ENCODE measurements at regions not wholly inside any gene's neighbourhood (a gene's known extent, or its start where the extent isn't known, plus 50 kb on each side); places are given as distances from the start of the nearest gene placed in this dataset.

DNA sequence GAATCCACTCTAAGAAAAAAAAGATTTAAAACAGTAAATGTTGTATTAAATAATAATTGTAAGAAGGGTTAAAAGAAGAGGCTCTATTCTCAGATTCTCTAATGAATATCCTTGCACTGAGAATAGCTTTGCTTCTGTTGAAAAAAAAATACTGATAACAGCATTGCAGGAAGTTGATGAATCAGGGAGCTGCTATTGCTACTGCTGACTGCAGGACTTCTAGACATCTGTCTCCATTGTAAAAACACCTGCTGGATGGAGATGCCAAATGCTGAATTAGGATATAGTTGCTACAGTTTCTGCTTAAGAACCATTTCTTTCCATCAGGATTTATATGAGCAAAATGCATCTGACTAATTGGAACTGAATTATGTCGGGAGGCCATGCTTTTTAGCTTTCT, 50.3 kb upstream of the ANP32D start:
- no peaks in the 10 kb centered on the region for H3K27me3 ChIP-seq (replicated peaks; ENCODE audit: insufficient read depth)
- no peak overlapping the region for H3K27ac ChIP-seq
- DNase-seq (ENCODE audit: low spot score), result no peak
- ATAC-seq (ENCODE audit: insufficient number of reproducible peaks, low FRiP score, low read depth), result no peak
- H3K4me3 ChIP-seq, result no peak overlapping the region
- H3K36me3 ChIP-seq, result no peaks in the 10 kb centered on the region
- peaks cover 0 to 6% of the 10 kb centered on the region in 2 donors for H3K4me1 ChIP-seq (ENCODE audit: control insufficient read depth in 1 of 2, low read depth in 2 of 2)
- no peaks in the 10 kb centered on the region for H3K9me3 ChIP-seq
- TF ChIP-seq, protein P1, sequence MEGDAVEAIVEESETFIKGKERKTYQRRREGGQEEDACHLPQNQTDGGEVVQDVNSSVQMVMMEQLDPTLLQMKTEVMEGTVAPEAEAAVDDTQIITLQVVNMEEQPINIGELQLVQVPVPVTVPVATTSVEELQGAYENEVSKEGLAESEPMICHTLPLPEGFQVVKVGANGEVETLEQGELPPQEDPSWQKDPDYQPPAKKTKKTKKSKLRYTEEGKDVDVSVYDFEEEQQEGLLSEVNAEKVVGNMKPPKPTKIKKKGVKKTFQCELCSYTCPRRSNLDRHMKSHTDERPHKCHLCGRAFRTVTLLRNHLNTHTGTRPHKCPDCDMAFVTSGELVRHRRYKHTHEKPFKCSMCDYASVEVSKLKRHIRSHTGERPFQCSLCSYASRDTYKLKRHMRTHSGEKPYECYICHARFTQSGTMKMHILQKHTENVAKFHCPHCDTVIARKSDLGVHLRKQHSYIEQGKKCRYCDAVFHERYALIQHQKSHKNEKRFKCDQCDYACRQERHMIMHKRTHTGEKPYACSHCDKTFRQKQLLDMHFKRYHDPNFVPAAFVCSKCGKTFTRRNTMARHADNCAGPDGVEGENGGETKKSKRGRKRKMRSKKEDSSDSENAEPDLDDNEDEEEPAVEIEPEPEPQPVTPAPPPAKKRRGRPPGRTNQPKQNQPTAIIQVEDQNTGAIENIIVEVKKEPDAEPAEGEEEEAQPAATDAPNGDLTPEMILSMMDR (IDR thresholded peaks at IDR 0.05), result no peak

Data from thoracic aorta (tissue), 2 donors.